CD4-positive, alpha-beta T cell treated with Interleukin-15 for 4 hours (primary cell): ENCODE measurements at regions not wholly inside any gene's neighbourhood (a gene's known extent, or its start where the extent isn't known, plus 50 kb on each side); places are given as distances from the start of the nearest gene placed in this dataset.

Source experiments
- DNase-seq: peaks from one replicate; pipeline ENCODE4 v3.0.0-alpha.2; 2020; ENCODE audit warnings: low spot score

DNA sequence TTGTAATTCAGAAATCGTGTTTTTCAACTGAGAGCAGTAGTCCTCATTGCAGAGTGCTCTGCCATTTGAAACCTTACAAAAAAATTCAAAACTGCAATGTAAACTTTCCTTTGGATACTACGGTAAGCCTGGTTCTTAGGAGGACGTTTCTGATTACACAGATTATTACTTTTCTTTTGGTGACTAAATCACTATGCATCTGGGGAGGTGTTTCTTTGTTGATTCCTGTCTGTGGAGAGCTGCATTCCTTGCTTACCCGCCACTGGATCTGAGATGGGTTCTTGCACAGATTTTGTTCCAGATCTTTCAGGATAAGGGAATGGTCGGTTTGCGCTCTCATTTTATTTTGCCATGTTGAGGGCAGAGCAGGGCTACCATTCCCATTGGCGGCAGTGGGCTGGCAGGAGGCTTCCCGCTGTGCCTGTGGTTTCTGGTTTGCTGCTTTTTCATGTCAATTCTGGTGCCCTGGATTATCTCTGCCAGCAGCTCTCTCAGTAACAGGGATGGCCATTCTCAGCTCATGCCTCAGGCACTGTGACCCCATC lies 485.1 kb downstream of the GLRX3 start:
- DNase-seq, result no peak

DNA sequence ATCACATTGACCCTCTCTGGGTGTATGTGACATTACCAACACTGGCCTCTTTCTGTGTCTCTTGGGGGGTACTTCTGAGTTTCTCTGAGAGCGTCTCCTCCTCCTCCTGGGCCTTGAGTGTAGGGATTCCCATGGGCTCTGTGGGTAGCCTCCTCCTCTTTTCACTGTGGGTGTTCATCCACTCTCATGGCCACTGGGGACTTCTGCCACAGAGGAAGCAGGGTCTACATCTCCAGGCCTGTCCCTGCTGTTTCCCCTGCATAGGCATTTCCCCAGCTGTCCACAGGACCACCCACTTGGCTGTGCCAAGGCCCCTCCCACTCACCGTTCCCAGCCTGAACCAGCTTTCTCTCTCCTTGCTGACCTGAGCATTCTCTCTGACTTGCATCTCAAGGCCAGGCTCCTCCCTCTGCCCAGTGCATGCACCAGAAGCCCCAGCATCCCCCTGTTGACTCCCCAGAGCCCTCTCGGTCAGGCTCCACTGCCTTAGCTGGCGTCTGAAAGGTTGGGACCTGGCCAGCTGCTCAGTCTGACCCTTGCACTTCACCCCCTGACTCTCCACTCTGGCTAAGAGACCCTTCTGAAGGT lies 487.6 kb downstream of the GLRX3 start:
- no peak for DNase-seq

DNA sequence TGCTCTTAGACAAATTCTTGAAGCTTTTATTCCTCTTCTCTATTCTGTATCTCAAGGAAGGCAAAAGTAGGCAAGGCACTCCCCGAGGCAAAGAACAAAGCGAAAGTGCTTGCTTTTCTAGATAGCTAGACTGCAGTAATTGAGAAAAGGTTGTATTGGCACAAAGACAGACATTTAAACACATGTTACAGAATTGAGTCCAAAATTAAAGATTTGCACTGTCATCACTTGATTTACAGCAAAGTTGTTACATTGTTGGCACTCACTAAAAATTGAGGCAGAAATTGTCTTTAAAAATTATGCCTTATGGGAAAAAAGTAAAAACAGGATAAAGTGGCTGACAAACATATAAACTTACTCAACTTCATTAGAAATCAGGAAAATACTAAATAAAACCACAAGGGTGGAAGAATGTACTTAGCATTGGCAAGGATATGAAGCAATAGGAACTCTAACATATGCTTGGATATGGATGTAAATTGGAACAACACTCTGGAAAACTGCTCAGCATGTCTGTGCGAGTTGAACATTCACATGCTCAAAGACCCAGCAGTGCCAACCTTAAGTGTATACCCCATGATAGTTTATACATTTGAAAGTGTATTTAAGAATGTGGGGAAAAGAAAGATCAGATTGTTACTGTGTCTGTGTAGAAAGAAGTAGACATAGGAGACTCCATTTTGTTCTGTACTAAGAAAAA lies 491.3 kb downstream of the GLRX3 start:
- no peak for DNase-seq

DNA sequence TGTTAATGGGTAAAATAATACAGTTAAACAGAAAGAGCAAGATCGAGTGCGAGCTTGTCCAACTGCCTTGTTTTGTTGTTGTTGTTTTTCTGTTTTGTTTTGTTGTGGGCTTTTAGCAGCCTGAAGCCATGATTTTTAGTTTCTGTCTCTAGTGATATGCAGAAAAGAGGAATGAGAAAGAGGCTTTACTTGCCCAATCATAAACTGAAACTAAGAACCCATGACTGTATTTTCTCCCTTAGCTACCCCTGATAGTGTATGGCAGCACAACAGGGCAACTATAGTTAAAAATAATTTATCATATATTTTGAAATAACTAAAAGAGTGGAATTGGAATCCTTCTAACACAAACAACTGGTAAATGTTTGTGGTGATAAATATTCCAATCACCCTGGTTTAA lies 493.9 kb downstream of the GLRX3 start:
- DNase-seq, result no peak

DNA sequence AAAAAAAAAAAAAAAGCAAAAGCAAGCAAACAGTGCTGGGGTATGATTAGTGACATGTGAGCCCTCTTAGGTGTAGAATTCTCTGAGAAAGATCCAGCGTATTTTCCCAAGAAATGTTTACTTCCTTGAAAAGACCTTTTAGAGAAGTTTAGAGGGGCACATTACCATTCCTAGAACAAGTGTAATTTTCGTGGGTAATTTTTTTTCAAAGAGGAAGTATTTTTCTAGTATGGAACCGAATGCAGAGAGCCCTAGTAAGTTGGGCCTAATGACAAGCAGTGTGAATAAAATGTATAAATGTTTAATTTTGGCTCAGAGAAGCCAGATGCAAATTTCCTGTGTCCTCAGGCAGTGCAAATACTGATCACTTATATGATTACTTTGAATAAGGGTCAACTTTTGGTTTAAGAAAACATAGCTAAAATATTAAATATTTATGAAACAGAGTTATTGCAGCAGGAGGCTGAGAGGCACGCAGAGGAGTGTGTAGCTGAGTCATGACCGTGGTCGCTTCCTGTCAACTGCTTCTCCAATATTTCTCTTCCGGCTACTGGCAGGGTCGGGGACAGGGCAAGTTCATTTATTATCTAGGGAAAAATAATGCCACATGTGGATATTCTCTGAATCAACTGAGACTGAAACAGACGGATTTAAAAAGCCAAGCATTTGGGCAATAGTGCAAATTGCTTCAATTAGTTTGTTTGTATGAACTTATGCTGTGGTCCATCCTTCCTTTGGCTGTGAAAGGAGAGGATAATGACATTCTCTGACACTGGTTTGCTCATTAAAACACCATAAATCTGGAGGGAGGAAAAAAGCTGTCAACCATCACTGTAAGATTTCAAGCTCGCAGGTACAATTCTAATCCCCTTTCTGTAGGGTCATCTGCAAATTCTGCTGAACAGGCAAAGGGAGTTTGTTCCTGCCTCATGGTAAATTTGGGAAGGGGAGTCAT lies 495.2 kb downstream of the GLRX3 start:
- DNase-seq, result no peak

GRCh38 chr10:130634816-130635215 lies 498.6 kb downstream of the GLRX3 start:
- DNase-seq, result no peak

- no peak for DNase-seq
These were observed 499.3 kb downstream of the GLRX3 start for GRCh38 chr10:130635528-130635927.

GRCh38 chr10:130636313-130636930 lies 500.2 kb downstream of the GLRX3 start:
- DNase-seq, result no peak

DNA sequence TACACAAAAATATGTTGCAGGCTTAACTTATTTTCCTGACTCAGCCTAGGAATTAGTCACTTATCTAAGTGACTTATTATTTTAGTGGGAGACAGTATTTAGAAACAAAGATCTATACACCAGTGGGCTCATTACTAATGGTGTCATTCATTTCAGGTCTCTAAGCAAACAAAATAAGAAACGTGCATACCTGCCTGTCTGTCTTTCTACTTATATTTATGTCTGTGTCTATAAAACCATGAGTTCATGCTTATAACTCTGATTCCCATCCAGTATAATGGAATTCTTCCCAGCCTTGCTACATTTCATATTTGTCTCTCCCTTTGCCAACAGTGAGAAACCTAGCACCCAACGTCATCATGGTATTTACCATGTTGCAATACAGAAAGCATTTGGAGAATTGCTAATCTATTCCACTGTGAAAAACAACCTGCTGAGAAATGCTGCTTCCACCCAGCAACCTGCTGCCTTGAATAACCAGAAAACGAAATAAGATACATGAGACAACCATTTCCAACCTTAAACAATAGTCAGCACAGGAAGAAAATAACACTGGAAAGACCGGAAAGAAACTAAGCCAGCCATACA lies 501.0 kb downstream of the GLRX3 start:
- DNase-seq, result no peak

- no peak for DNase-seq
These were observed 502.8 kb downstream of the GLRX3 start for GRCh38 chr10:130638991-130639390.

GRCh38 chr10:130642926-130643325 lies 506.7 kb downstream of the GLRX3 start:
- DNase-seq, result no peak

- DNase-seq, result no peak
These were observed 511.1 kb downstream of the GLRX3 start for GRCh38 chr10:130647341-130647740.

- no peak for DNase-seq
These were observed 512.6 kb downstream of the GLRX3 start for GRCh38 chr10:130648807-130649206.

DNA sequence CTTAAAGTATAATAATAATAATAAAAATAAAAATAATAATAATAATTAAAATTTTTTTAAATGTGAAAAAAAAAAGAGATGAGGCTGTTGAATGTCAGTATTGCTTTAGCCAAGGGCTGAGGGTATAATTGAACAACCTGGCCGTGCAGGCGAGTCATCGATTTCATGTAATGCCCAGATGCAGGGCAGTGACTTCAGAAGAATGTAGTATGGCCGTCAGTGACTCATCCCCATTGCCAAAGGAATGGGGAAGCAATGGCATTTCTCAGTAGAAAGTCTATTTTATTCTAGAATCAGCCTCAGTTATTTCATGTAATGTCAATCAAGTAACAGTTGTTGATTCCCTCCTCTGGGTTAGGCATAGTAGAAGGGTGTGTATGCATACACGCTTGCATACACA lies 516.4 kb downstream of the GLRX3 start:
- no peak for DNase-seq

DNA sequence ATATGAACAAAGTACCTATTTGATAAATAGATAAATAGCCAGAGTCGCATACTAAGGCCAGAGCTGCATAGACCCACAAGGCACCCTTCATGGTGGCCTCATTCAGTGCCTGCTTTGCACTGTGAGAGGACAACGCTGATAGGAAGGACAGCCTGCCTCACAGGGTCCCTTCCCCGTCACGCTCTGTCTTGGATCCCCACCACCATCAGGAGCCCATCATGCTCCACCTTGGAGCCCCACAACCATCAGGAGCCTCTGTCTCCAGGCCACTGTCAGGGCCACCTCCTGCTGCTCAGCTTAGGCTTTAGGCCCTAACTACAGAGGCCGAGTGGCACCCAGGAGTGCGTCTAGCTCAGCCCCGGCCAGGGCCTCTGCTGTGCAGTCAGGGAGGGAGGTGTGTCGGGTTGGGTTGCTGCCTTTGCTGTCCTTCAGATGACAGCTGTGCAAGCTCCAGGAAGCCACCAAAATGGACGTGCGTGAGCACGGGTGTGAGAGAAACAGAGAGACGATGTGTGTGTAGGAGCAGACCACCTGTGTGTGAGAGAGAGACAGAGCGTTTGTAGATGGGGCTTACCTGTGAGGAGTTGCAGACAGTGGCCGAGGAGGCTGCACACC lies 516.9 kb downstream of the GLRX3 start:
- DNase-seq, result no peak

DNA sequence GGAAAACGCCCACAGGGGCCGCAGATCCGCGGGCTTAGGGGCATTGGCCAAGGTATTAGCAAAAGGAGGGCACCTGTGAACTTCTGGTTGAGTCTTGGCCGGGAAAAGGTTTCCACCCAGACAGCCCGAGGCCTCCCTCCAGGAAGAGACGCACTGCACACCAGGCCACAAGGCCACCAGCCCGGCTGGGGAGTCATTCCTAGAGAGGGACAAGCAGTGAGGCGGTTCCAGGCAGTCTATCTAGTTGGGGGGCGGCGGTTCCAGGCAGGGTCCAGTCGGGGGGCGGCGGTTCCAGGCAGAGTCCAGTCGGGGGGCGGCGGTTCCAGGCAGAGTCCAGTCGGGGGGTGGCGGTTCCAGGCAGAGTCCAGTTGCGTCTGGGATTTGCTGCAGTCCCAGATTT lies 518.5 kb downstream of the GLRX3 start:
- no peak for DNase-seq

DNA sequence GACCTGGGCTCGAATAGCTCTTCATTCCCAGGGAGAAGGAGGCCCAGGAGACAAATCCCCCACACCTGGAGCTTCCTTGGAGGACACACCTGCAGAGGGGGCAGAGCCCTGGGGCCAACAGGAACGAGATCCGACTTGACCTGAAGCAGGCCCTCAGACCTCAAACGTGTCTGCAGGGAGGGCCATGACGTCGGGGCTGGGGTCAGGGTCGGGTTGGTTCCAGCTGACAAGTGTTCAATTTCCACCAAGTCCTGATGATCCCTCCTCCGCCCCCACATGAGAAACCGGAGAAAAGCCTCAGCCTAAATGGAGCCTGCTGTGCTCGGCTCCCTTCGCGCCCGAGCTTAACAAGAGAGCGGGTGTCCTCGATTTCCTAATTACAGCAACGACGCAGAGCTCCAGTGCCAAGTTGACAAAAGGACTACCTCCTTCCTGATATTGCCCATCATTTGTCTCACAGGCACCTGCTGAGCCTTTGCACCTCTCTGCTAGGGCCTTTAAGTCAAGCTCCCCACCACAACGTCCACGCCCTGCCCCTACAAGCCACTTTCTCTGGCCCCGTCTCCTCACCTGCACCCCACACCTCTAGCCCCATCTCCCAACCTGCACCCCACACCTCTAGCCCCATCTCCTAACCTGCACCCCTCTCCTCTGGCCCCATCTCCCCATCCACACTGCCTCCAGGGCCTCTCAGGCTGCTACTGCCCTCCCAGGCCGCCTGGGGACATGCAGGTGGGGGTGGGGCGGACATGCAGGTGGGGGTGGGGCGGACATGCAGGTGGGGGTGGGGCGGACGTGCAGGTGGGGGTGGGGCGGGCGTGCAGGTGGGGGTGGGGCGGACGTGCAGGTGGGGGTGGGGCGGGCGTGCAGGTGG lies 519.4 kb downstream of the GLRX3 start:
- no peak for DNase-seq

DNA sequence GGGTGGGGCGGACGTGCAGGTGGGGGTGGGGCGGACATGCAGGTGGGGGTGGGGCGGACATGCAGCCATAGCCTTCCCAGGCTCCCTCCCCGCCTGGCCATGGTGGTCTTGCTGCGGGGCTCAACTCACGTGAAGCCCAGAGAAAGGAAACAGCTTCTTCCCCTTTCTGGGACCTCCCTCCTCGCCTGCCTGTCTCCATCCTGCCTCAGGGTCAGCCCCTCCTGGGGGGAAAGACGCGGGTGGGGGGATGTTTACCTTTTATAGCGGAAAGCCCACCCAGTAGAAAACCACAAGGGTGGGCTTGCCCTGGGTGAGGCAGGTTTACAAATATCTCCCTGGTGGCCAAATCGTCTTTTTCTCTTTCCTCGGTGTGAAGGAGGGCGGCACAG lies 520.0 kb downstream of the GLRX3 start:
- no peak for DNase-seq

DNA sequence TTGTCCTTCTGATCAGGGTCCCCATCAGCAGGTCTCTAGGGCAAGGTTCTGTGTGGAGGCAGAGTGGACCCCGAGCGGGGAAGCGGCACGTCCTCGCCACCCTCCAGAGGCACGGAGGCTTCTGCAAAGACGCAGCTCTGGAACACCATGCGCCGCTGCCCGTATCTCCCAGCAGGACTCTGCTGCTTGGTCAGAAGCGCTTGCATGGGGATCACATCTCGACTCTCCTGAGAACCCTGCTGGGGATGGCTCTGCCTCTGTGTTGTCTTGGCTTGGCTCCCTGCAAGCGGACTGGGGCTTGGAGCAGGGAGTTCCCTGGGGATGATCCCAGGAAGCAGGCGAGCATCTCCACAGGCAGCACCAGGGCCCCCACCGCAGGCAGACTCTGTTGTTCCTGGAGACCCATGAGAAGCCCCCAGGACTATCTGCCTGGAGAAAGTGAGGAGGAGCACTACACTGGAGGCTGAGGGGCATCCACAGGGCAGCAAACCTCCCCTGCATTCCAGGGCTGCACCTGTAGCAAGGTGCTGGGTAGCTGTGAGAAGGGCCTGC lies 520.5 kb downstream of the GLRX3 start:
- DNase-seq, result no peak

DNA sequence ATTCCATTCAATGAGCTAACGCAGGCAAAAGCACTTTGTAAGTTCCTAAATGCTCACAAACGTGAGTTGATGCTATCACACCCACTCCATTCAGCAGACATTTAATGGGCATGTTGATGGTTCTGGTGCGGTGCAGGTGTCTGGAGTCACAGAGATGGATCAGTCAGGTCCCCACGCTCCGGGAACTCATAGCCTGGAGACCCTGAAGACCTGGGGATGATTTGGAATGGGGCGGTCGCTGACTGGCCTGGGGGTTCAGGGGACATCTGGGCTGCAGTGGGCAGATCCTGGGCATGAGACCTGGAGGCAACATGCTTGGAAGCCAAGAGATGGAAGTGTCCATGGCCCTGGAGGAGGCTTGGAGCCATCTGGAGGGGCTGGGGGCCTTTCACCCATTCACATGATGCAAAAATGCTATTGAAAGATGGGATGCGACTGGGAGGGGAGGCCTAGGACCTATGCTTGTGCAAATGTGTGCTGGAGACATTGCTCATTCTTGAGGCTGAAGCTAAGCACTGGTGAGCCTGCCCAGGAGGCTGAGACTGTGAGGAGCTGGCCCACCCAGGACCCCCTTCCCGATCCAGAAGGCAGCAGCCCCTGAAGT lies 522.6 kb downstream of the GLRX3 start:
- no peak for DNase-seq
